ENCODE measurements at regions not wholly inside any gene's neighbourhood (a gene's known extent, or its start where the extent isn't known, plus 50 kb on each side); places are given as distances from the start of the nearest gene placed in this dataset.
A peak's percentile ranks its signal among the peaks of the same experiment; 100 is the strongest.

- H3K79me1 ChIP-seq (ENCODE audit: low read depth, low read length): no peaks in the 10 kb centered on the region
- H3K4me3 ChIP-seq (ENCODE audit: extremely low read depth in 1 of 4, insufficient read depth in 2 of 4, low read depth in 3 of 4, low read length in 4 of 4): no peak overlapping the region; a peak in 1 of 8 replicates
- no peak overlapping the region for H2BK5ac ChIP-seq (ENCODE audit: low read depth, low read length)
- H3K79me2 ChIP-seq (ENCODE audit: control insufficient read depth in 1 of 2, insufficient read depth in 2 of 2, low read length in 2 of 2): no peaks in the 10 kb centered on the region
- H3K4me1 ChIP-seq (replicated peaks in 1 of 4; ENCODE audit: control insufficient read depth in 3 of 4, insufficient read depth in 4 of 4, low read length in 3 of 4): peaks cover 0 to 9% (median 6%) of the 10 kb centered on the region in 4 experiments; a peak in 3 of 7 replicates
- H3K14ac ChIP-seq (ENCODE audit: insufficient read length): no peak overlapping the region
- no peak overlapping the region for H2AFZ ChIP-seq (ENCODE audit: low read length)
- H3K27ac ChIP-seq (ENCODE audit: low read depth, low read length): no peak overlapping the region
- H2BK12ac ChIP-seq (ENCODE audit: low read depth, low read length): 0 out of 2 replicates have a peak overlapping the region, but pooled peaks have one; percentile 18
- ChIA-PET CTCF (ENCODE audit: partially characterized antibody) (interaction anchor here (0.6 kb wide), 1 partner anchor 901 kb away, joined by 4 read pairs; no protein-coding TSS in a partner anchor), POLR2A (ENCODE audit: partially characterized antibody) (no interaction called here)
- H3K23ac ChIP-seq (ENCODE audit: insufficient read length): no peak overlapping the region
- no peak overlapping the region for H3K56ac ChIP-seq (replicated peaks; ENCODE audit: insufficient read length, low read depth, low read length)
- TF ChIP-seq SP4 (IDR thresholded peaks at IDR 0.05; ENCODE audit: low read length): no peak
- no peak overlapping the region for H2AK5ac ChIP-seq (ENCODE audit: low read depth, low read length)
- DNase-seq (ENCODE audit: low read depth in 1 of 2, low spot score in 2 of 2) (no peak), FAIRE-seq (peak; percentile 62)
- H4K8ac ChIP-seq (ENCODE audit: extremely low read depth, insufficient read depth, low read length): no peak overlapping the region
- H3K18ac ChIP-seq (ENCODE audit: extremely low read depth, low read length): no peak overlapping the region
- H3K9ac ChIP-seq (replicated peaks in 1 of 4; ENCODE audit: extremely low read depth in 1 of 4, low read depth in 3 of 4, low read length in 3 of 4): no peak overlapping the region
- H4K5ac ChIP-seq (ENCODE audit: insufficient read length, low read depth, low read length): no peak overlapping the region
- no peak overlapping the region for H3K4ac ChIP-seq (replicated peaks; ENCODE audit: insufficient read length, low read depth, low read length)
- no peaks in the 10 kb centered on the region for H4K20me1 ChIP-seq (replicated peaks in 1 of 2; ENCODE audit: control insufficient read depth in 1 of 2, insufficient read depth in 2 of 2, low read length in 2 of 2)
- 0 out of 4 replicates have a peak overlapping the region, but pooled peaks of 1 of the 2 experiments have one; percentile 2 for H3K4me2 ChIP-seq (ENCODE audit: insufficient read depth in 1 of 2, low read depth in 2 of 2, low read length in 2 of 2)
- no peak overlapping the region for H2BK120ac ChIP-seq (replicated peaks; ENCODE audit: low read depth, low read length)
- H4K91ac ChIP-seq (replicated peaks; ENCODE audit: insufficient read length, low read length): no peak overlapping the region
- no peaks in the 10 kb centered on the region for H3K9me3 ChIP-seq (ENCODE audit: insufficient read depth in 2 of 2, low read depth in 1 of 2, low read length in 1 of 2)
- H2BK20ac ChIP-seq (ENCODE audit: low read length): no peak overlapping the region
- no peak overlapping the region for H2BK15ac ChIP-seq (ENCODE audit: low read length)
- H3K23me2 ChIP-seq (ENCODE audit: low read depth, low read length): peaks cover 2% of the 10 kb centered on the region; the same call in 1 of the 2 replicates
- no peaks in the 10 kb centered on the region for H3K36me3 ChIP-seq (ENCODE audit: control insufficient read depth in 2 of 4, insufficient read depth in 4 of 4, low read length in 3 of 4)
- peaks cover 0 to 1% (median 0%) of the 10 kb centered on the region in 4 experiments; a peak in 1 of 7 replicates for H3K27me3 ChIP-seq (replicated peaks in 1 of 4; ENCODE audit: control insufficient read depth in 3 of 4, extremely low read depth in 1 of 4, insufficient read depth in 3 of 4, low read length in 3 of 4)
These were observed 150.6 kb downstream of the TMX3 start for GRCh38 chr18:68564351-68564750.
